Gastroesophageal sphincter (tissue), 4 donors: ENCODE measurements at regions not wholly inside any gene's neighbourhood (a gene's known extent, or its start where the extent isn't known, plus 50 kb on each side); places are given as distances from the start of the nearest gene placed in this dataset.

ENCODE experiments used
- ATAC-seq: fragments of 150-250 bp; one replicate; pipeline ENCODE4 v1.9.1; 2016; ENCODE audit warnings: mild to moderate bottlenecking, moderate library complexity
- H3K27ac ChIP-seq, 4 donors: fragments of 200-600 bp; sonication (generic) in 3 of 4; 1 replicate in 3 of 4; 2 replicates in 1 of 4; pipeline ENCODE4 v1.5.1; 2016 to 2019
- H3K27me3 ChIP-seq: fragments of 200-600 bp; sonication (generic); one replicate; pipeline ENCODE4 v1.5.1; 2019
- H3K36me3 ChIP-seq, 2 donors: fragments of 200-600 bp; sonication (generic); one replicate each; pipeline ENCODE4 v1.5.1; 2019; ENCODE audit warnings: control low read depth in 1 of 2
- H3K4me1 ChIP-seq, 3 donors: fragments of 200-600 bp; sonication (generic); 1 replicate in 2 of 3; 2 replicates in 1 of 3; pipeline ENCODE4 v1.5.1; 2016 to 2019; ENCODE audit warnings: control low read depth in 2 of 3
- H3K4me3 ChIP-seq, 2 donors: fragments of 200-600 bp; sonication (generic); one replicate each; pipeline ENCODE4 v1.5.1; 2019; ENCODE audit warnings: mild to moderate bottlenecking in 1 of 2, moderate library complexity in 1 of 2
- H3K9me3 ChIP-seq, 3 donors: fragments of 200-600 bp; sonication (generic); one replicate each; pipeline ENCODE4 v1.5.1; 2017 to 2019; ENCODE audit warnings: control low read depth in 2 of 3
- EP300 ChIP-seq: sonication (generic); formaldehyde crosslinking; IDR thresholded peaks from one replicate; pipeline ENCODE4 v1.6.1; 2017; ENCODE audit warnings: antibody characterized with exemption, mild to moderate bottlenecking
- POLR2A ChIP-seq, 2 donors: fragments of 450-650 bp; IDR thresholded peaks; one replicate each; pipeline ENCODE4 v1.6.1; 2017; ENCODE audit warnings: antibody characterized with exemption in 2 of 2, mild to moderate bottlenecking in 2 of 2, moderate library complexity in 1 of 2
- POLR2AphosphoS5 ChIP-seq: sonication (generic); formaldehyde crosslinking; IDR thresholded peaks from one replicate; pipeline ENCODE4 v1.6.1; 2017; ENCODE audit warnings: antibody characterized with exemption
- WGBS, 2 donors: methylation state at CpG; one replicate each; pipeline ENCODE4 v1.1.5; 2018; ENCODE audit warnings: low coverage in 1 of 2; 5-methylcytosine and 5-hydroxymethylcytosine counted together
- TF ChIP-seq, protein P1 (sequence below), 4 experiments: fragments of 200-600 bp in 2 of 4; fragments of 450-650 bp in 2 of 4; sonication (generic) in 1 of 4; IDR thresholded peaks; one replicate each; pipeline ENCODE4 v1.5.1; 2017 to 2019; ENCODE audit warnings: antibody characterized with exemption in 4 of 4, mild to moderate bottlenecking in 2 of 4, moderate library complexity in 2 of 4

- H3K27me3 ChIP-seq, result peaks cover 74% of the 10 kb centered on the region
- WGBS, 2 donors, result 5 to 9% methylated on average over 4 to 13 of the region's 29 CpGs
- no peak overlapping the region for H3K27ac ChIP-seq
- TF ChIP-seq, protein P1, sequence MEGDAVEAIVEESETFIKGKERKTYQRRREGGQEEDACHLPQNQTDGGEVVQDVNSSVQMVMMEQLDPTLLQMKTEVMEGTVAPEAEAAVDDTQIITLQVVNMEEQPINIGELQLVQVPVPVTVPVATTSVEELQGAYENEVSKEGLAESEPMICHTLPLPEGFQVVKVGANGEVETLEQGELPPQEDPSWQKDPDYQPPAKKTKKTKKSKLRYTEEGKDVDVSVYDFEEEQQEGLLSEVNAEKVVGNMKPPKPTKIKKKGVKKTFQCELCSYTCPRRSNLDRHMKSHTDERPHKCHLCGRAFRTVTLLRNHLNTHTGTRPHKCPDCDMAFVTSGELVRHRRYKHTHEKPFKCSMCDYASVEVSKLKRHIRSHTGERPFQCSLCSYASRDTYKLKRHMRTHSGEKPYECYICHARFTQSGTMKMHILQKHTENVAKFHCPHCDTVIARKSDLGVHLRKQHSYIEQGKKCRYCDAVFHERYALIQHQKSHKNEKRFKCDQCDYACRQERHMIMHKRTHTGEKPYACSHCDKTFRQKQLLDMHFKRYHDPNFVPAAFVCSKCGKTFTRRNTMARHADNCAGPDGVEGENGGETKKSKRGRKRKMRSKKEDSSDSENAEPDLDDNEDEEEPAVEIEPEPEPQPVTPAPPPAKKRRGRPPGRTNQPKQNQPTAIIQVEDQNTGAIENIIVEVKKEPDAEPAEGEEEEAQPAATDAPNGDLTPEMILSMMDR (IDR thresholded peaks at IDR 0.05), result no peak
- TF ChIP-seq POLR2AphosphoS5, result no peak
- no peak for ATAC-seq
- no peaks in the 10 kb centered on the region for H3K9me3 ChIP-seq
- H3K4me1 ChIP-seq, result no peaks in the 10 kb centered on the region
- no peaks in the 10 kb centered on the region for H3K36me3 ChIP-seq
- H3K4me3 ChIP-seq, result no peak overlapping the region
These were observed 398.1 kb upstream of the IRX1 start for GRCh38 chr5:3197304-3198073.

- H3K9me3 ChIP-seq, result no peaks in the 10 kb centered on the region
- H3K27me3 ChIP-seq, result peaks cover 71% of the 10 kb centered on the region
- 40% methylated on average over 2 of the region's 8 CpGs; no CpG with 5 or more reads in 1 of the 2 donors for WGBS, 2 donors
- no peak overlapping the region for H3K4me3 ChIP-seq
- H3K27ac ChIP-seq, result no peak overlapping the region
- ATAC-seq, result no peak
- no peaks in the 10 kb centered on the region for H3K4me1 ChIP-seq
- no peaks in the 10 kb centered on the region for H3K36me3 ChIP-seq
- no peak for TF ChIP-seq POLR2A (IDR thresholded peaks at IDR 0.05)
- TF ChIP-seq, protein P1 (IDR thresholded peaks at IDR 0.05), result no peak
- TF ChIP-seq EP300, result no peak
- TF ChIP-seq POLR2AphosphoS5, result no peak
These were observed 399.6 kb upstream of the IRX1 start for GRCh38 chr5:3195994-3196393.

DNA sequence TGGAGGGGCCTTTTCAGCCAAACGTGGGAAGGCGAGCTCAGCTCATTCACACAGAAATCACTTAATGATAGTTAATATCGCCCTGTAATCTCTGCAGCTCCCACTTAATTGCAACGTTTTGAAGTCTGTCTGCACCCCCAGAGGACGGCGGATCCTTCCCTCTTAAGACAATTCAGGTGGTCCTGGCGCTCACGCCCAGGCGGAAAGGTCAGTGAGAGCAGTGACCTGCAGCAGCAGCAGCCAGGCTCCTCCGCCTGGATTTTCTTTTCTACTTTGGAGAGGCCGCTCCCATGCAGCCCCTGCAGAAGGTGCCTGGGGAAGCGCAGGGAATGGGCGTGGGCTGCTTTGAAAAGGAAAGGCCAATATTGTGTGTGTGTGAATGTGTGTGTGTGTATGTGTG lies 400.9 kb upstream of the IRX1 start:
- ATAC-seq, result no peak
- WGBS, 2 donors, result 28 to 60% methylated on average over 4 to 5 of the region's 13 CpGs

DNA sequence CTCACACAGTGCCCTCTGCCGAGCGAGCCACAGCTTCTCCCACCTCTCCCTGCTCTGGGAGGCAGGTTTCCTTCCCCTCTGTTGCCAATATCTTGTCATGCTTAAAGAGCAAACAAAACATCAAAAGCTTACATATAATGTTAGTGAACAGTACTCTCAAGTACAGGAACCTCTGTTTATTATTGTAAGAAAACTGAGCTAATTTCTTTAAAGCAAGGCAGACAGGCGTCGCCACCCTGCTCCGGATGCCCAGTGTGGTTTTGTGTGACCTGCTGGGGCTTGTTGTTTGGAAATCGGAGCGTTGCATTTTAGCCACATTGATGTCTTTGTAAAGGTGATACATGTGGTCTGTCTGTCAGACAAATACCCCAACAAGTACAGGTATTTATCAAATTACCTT lies 401.4 kb upstream of the IRX1 start:
- no peak overlapping the region for H3K27ac ChIP-seq
- ATAC-seq, result no peak
- no peak overlapping the region for H3K4me3 ChIP-seq
- 8 to 13% methylated on average over 2 to 3 of the region's 7 CpGs for WGBS, 2 donors
- H3K36me3 ChIP-seq, result no peaks in the 10 kb centered on the region
- no peaks in the 10 kb centered on the region for H3K4me1 ChIP-seq
- TF ChIP-seq EP300 (no peak), POLR2AphosphoS5 (no peak), POLR2A (IDR thresholded peaks at IDR 0.05) (no peak)
- TF ChIP-seq, protein P1 (IDR thresholded peaks at IDR 0.05), result no peak
- no peaks in the 10 kb centered on the region for H3K9me3 ChIP-seq
- H3K27me3 ChIP-seq, result peaks cover 56% of the 10 kb centered on the region

More for the DNA sequence above, 400.9 kb upstream of the IRX1 start:
- no peaks in the 10 kb centered on the region for H3K4me1 ChIP-seq
- H3K36me3 ChIP-seq, result no peaks in the 10 kb centered on the region
- no peaks in the 10 kb centered on the region for H3K9me3 ChIP-seq
- TF ChIP-seq POLR2AphosphoS5, result no peak
- no peak for TF ChIP-seq POLR2A (IDR thresholded peaks at IDR 0.05)
- no peak for TF ChIP-seq EP300
- TF ChIP-seq, protein P1 (IDR thresholded peaks at IDR 0.05), result no peak
- H3K27ac ChIP-seq, result no peak overlapping the region
- no peak overlapping the region for H3K4me3 ChIP-seq
- H3K27me3 ChIP-seq, result peaks cover 60% of the 10 kb centered on the region

DNA sequence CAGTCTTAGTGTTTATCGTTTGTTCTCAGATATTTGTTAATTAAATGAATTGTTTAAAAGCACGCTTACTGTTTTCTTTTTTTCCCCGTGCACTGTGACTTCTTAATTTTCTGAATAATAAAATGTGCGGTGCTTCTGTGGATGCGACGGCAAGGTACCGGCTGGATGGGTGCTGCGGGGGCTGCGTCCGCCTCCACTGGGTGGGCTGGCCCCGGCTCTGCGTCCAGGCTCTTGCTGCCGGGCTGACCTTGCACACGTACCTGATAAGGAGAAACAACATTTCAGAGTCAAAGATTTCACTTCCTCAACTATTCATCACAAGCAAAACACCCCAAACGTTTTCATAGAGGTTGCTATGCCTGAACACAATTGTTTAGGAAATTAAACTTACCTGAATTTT lies 404.0 kb upstream of the IRX1 start:
- no peaks in the 10 kb centered on the region for H3K36me3 ChIP-seq
- no peak overlapping the region for H3K27ac ChIP-seq
- no peak for ATAC-seq
- no peak overlapping the region for H3K4me3 ChIP-seq
- H3K4me1 ChIP-seq, result no peaks in the 10 kb centered on the region
- TF ChIP-seq POLR2AphosphoS5 (no peak), EP300 (no peak), POLR2A (IDR thresholded peaks at IDR 0.05) (no peak)
- TF ChIP-seq, protein P1 (IDR thresholded peaks at IDR 0.05), result no peak
- no peaks in the 10 kb centered on the region for H3K9me3 ChIP-seq
- H3K27me3 ChIP-seq, result peaks cover 60% of the 10 kb centered on the region
- 48 to 88% methylated on average over 11 to 12 of the region's 15 CpGs for WGBS, 2 donors
